ENCODE measurements at regions not wholly inside any gene's neighbourhood (a gene's known extent, or its start where the extent isn't known, plus 50 kb on each side); places are given as distances from the start of the nearest gene placed in this dataset.

GRCh38 chr11:121808096-121808495 lies 307.9 kb downstream of the BLID start:
- WGBS, 4 donors, result 70 to 80% (median 75%) methylated on average over 2 of the region's 2 CpGs
- Histone ChIP-seq H3K4me1 (no peaks in the 10 kb centered on the region), H3K9me3 (peaks cover 0 to 23% (median 12%) of the 10 kb centered on the region in 12 donors), H3K36me3 (no peaks in the 10 kb centered on the region), H3K27me3 (no peaks in the 10 kb centered on the region), H3K27ac (no peak overlapping the region), H3K4me3 (no peak overlapping the region)
- intact Hi-C loops (cut with DNase I), result loop anchor here in 1 of 10 donors (10.0 kb wide), 1 partner anchor 133 kb away; no protein-coding TSS in a partner anchor
- no peak for DNase-seq
- no peak for TF ChIP-seq POLR2A (IDR thresholded peaks at IDR 0.05)
- no peak for TF ChIP-seq CTCF (IDR thresholded peaks at IDR 0.05)
- ATAC-seq, result no peak

GRCh38 chr11:121807051-121807450 lies 309.0 kb downstream of the BLID start:
- 94 to 99% (median 98%) methylated on average over 2 of the region's 2 CpGs for WGBS, 4 donors

GRCh38 chr11:121802542-121802941 lies 313.5 kb downstream of the BLID start:
- peaks cover 0 to 12% (median 3%) of the 10 kb centered on the region in 12 donors for H3K9me3 ChIP-seq
- 72 to 81% (median 76%) methylated on average over 4 of the region's 4 CpGs for WGBS, 4 donors
- ATAC-seq (peak; percentile 69 to 91 (median 84)), DNase-seq (peak; percentile 41 to 85 (median 69))
- no peaks in the 10 kb centered on the region for H3K36me3 ChIP-seq
- TF ChIP-seq CTCF (IDR thresholded peaks at IDR 0.05) (no peak), POLR2A (IDR thresholded peaks at IDR 0.05) (no peak)
- peak overlapping the region in 5 of 12 donors; percentile 16 to 64 (median 47) for H3K27ac ChIP-seq
- peaks cover 0 to 15% (median 3%) of the 10 kb centered on the region in 12 donors for H3K4me1 ChIP-seq
- no peaks in the 10 kb centered on the region for H3K27me3 ChIP-seq
- intact Hi-C loops (cut with DNase I), result loop anchor here in 1 of 10 donors (10.0 kb wide), 1 partner anchor 128 kb away; no protein-coding TSS in a partner anchor
- H3K4me3 ChIP-seq, result no peak overlapping the region

More at GRCh38 chr11:121807051-121807450, 309.0 kb downstream of the BLID start:
- DNase-seq (no peak), ATAC-seq (no peak)
- no peaks in the 10 kb centered on the region for H3K27me3 ChIP-seq
- no peak overlapping the region for H3K4me3 ChIP-seq
- no peaks in the 10 kb centered on the region for H3K36me3 ChIP-seq
- TF ChIP-seq POLR2A (IDR thresholded peaks at IDR 0.05) (no peak), CTCF (IDR thresholded peaks at IDR 0.05) (no peak)
- intact Hi-C loops (cut with DNase I), result loop anchor here in 1 of 10 donors (10.0 kb wide), 1 partner anchor 132 kb away; no protein-coding TSS in a partner anchor
- peaks cover 0 to 13% (median 1%) of the 10 kb centered on the region in 12 donors for H3K9me3 ChIP-seq
- peaks cover 0 to 4% (median 0%) of the 10 kb centered on the region in 12 donors for H3K4me1 ChIP-seq
- H3K27ac ChIP-seq, result no peak overlapping the region

- H3K4me1 ChIP-seq, result peaks cover 0 to 15% (median 3%) of the 10 kb centered on the region in 12 donors
- peak overlapping the region in 6 of 12 donors; percentile 6 to 71 (median 48) for H3K27ac ChIP-seq
- no peaks in the 10 kb centered on the region for H3K27me3 ChIP-seq
- DNase-seq (no peak), ATAC-seq (no peak)
- TF ChIP-seq POLR2A (IDR thresholded peaks at IDR 0.05) (no peak), CTCF (IDR thresholded peaks at IDR 0.05) (no peak)
- no peak overlapping the region for H3K4me3 ChIP-seq
- H3K9me3 ChIP-seq, result peaks cover 0 to 12% (median 3%) of the 10 kb centered on the region in 12 donors
- intact Hi-C loops (cut with DNase I), result loop anchor here in 1 of 10 donors (10.0 kb wide), 1 partner anchor 127 kb away; no protein-coding TSS in a partner anchor
- 79 to 85% (median 84%) methylated on average over 5 of the region's 5 CpGs for WGBS, 4 donors
- no peaks in the 10 kb centered on the region for H3K36me3 ChIP-seq
These were observed 314.2 kb downstream of the BLID start for GRCh38 chr11:121801781-121802180.
